WI38 (cell line): ENCODE measurements at regions not wholly inside any gene's neighbourhood (a gene's known extent, or its start where the extent isn't known, plus 50 kb on each side); places are given as distances from the start of the nearest gene placed in this dataset.

Source experiments
- H3K4me3 ChIP-seq: 2 replicates; pipeline ENCODE4 v1.5.1; 2011; ENCODE audit warnings: low read depth, mild to moderate bottlenecking, control low read depth, low read length
- TF ChIP-seq, protein P1 (sequence below): IDR thresholded peaks from 2 replicates; pipeline ENCODE4 v1.5.1; 2012; ENCODE audit warnings: low read depth, mild to moderate bottlenecking, control low read depth, low read length

DNA sequence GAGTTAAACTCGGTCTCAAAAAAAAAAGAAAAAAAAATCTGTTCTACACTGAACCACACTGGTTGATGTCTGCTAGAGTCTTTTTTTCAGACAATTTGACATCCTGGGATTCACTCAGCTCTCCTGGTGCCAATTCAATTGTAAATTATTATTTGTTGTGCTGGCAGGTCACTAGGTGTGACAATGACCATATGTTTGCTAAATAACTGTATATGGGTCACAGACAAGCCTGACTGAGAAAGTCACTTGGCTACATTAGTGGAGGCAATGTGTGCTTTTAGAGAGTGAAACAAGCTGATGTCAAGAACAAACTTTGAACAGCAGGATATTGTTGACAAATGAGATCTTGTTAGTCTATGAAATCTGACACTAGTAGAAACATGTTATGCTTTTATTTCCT lies 1379.1 kb downstream of the ZPLD1 start:
- no peak overlapping the region for H3K4me3 ChIP-seq

DNA sequence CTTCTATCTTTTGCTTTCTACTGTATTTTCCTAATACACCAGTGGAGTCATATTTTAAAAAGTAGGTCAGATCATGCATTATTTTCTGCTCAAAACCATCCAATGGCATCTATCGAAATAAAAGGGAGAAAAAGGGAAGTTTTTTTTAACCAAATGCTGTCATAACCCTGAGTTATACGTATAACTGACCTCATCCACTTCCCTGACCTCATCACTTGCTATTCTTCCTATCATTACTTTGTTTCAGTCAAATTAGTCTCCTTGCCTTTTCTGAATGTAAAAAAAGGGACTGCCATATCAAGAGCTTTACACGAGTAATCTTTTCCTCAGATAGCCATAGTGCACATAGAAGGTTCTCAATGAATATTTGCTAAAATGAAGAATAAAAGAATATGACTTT lies 1383.6 kb downstream of the ZPLD1 start:
- H3K4me3 ChIP-seq: no peak overlapping the region
- TF ChIP-seq, protein P1, sequence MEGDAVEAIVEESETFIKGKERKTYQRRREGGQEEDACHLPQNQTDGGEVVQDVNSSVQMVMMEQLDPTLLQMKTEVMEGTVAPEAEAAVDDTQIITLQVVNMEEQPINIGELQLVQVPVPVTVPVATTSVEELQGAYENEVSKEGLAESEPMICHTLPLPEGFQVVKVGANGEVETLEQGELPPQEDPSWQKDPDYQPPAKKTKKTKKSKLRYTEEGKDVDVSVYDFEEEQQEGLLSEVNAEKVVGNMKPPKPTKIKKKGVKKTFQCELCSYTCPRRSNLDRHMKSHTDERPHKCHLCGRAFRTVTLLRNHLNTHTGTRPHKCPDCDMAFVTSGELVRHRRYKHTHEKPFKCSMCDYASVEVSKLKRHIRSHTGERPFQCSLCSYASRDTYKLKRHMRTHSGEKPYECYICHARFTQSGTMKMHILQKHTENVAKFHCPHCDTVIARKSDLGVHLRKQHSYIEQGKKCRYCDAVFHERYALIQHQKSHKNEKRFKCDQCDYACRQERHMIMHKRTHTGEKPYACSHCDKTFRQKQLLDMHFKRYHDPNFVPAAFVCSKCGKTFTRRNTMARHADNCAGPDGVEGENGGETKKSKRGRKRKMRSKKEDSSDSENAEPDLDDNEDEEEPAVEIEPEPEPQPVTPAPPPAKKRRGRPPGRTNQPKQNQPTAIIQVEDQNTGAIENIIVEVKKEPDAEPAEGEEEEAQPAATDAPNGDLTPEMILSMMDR: no peak

More for the DNA sequence above, 1379.1 kb downstream of the ZPLD1 start:
- TF ChIP-seq, protein P1: no peak

DNA sequence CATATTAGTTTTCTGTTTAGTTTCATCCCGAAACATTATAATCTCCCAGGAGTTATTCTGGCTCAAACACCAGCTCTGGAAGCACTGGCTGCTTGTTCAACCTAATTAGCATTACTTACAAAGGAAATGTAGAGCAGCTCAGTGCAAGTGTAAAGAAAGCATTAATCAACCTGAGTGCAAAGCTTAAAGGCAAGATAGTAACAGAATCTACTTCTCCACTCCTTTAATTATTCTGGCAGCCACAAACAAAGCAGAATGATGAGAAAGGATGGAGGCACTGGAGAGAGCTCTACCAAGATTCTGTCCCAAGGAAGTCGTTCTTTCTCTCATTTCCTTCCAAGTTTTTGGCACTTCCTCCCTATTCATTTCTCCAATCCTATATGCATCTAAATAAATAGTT lies 1384.0 kb downstream of the ZPLD1 start:
- TF ChIP-seq, protein P1: no peak
- no peak overlapping the region for H3K4me3 ChIP-seq

DNA sequence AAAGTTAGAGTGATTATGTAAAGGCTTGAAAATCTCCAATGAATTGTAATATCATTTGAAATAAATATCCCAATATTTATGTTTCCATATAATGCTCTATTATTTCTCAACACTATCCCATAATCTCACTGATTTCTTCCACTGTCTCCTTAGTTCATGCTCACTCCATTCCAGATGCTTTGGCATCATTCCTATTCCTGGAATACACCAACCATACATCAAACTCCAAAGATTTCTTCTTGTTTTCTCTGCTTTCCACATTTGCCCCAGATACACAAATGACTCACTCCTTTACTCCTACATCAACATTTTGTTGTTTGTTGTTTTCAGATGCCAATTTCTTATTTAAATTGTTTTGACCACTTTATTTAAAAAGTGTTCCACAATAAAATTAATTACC lies 1390.8 kb downstream of the ZPLD1 start:
- TF ChIP-seq, protein P1: no peak
- no peak overlapping the region for H3K4me3 ChIP-seq

DNA sequence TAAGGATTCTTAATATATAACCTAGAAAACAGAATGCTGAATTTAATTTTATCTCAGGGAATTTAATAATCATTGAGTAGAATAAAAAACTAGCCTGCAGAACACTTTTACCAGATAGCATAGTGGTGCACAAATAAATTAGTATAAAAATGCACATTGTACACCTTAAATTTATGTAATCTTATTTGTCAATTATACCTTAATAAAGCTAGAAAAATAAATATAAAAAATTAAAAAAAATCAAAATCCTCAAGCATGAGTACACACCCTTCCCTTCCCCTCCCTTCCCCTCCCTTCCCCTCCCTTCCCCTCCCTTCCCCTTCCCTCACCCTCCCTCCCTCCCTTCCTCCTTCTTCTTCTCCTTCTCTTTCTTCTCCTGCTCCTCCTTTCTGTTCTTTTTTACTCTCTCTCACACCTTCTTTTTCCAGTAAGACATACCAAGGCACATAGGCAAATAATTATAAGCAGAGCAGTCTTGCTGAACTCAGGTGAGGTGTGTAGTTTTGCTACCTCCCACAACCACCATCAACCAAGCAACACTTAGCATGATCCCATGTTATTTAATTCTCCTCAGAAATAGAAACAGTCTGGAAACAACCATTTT lies 1395.0 kb downstream of the ZPLD1 start:
- TF ChIP-seq, protein P1: no peak
- H3K4me3 ChIP-seq: no peak overlapping the region

DNA sequence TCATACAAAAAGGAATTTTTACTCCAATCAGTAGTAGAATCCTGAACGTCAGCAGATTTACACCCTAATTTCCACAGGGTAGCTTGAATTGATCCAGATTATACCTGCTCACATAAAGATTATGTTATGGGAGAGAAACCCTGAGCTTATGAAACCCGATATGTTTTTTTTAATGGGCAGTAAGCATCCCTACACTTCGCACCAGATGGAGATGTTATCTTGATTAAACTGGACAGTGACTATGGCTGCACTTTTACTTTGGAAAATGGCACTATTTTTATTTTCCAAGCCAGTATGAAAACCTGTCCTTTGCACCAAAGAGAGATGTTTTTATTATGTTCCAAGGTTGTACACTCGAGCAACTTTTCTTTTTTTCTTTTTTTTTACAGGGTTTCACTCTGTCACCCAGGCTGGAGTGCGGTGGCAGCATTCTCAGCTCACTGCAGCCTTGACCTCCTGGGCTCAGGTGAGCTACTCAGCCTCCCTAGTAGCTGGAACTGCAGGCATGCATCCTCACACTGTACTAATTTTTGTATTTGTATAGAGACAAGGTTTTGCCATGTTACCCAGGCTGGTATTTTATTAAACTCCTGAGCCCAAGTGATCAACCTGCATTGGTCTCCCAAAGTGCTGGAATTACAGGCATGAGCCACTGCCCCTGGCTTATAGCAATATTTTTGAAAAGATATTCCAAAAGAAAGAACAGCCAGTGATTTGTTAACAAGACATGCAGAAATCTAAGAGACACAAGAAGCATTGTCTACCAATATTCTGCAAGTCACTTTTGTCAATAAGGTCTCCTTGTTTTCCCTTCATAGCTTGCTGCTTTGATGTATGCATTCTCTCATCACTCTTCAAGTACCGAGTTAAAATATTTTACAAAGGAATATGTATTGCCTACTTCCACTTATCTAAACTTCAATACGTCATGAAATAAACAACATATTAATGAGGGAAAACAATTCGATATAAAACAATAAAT lies 1412.6 kb downstream of the ZPLD1 start:
- TF ChIP-seq, protein P1: no peak
- no peak overlapping the region for H3K4me3 ChIP-seq

DNA sequence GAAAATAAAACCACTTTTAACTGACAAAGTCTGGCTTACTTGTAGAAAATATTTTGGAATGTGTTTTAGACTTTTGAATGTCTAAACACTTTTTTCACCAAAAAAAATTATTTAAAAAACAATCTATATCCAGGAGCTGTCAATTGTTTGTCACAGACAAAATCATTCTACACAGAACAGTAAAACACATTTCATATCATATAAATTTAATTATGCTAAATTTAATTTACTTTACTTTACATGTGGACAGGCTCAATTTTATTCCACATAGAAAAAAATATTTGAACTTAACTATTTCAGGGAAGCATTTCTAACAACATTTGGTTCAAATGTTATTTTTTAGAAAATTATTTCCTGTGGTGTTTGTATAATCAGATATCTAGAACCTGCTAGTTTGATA lies 1417.0 kb downstream of the ZPLD1 start:
- H3K4me3 ChIP-seq: no peak overlapping the region
- TF ChIP-seq, protein P1: no peak
